SK-N-MC (cell line): ENCODE measurements at regions not wholly inside any gene's neighbourhood (a gene's known extent, or its start where the extent isn't known, plus 50 kb on each side); places are given as distances from the start of the nearest gene placed in this dataset.
"Not testable (repeated sequence)": the region's sequence is repeated elsewhere in the genome, so short reads cannot be mapped to it uniquely, and the experiment has no call there.

Experiments used
- DNase-seq: peaks from one replicate; pipeline ENCODE4 v3.0.0-alpha.2; 2011; ENCODE audit warnings: low read depth, low spot score
- H3K27ac ChIP-seq: fragments of 200-600 bp; sonication (generic); 2 replicates; pipeline ENCODE4 v1.5.1; 2016; ENCODE audit warnings: mixed run types
- H3K36me3 ChIP-seq: fragments of 200-600 bp; sonication (generic); 2 replicates; pipeline ENCODE4 v1.6.1; 2017; ENCODE audit warnings: antibody characterized with exemption, low read length, mixed read lengths; ENCODE audit not compliant: insufficient read depth
- H3K4me3 ChIP-seq: fragments of 200-600 bp; sonication (generic); 2 replicates; pipeline ENCODE4 v1.5.1; 2016
- H3K9ac ChIP-seq: fragments of 200-600 bp; sonication (generic); 2 replicates; pipeline ENCODE4 v1.8.0; 2017; ENCODE audit warnings: mixed run types, mixed read lengths; ENCODE audit not compliant: insufficient read length
- H3K9me3 ChIP-seq: fragments of 200-600 bp; sonication (generic); 2 replicates; pipeline ENCODE4 v1.6.1; 2017; ENCODE audit warnings: low read depth, mild to moderate bottlenecking, antibody characterized with exemption, low read length, moderate library complexity, mixed read lengths
- EZH2 ChIP-seq: fragments of 200-600 bp; sonication (generic); IDR thresholded peaks from one replicate; pipeline ENCODE4 v1.6.1; 2017; ENCODE audit warnings: antibody characterized with exemption
- FOXP2 ChIP-seq: optimal IDR thresholded peaks from 2 replicates; pipeline ENCODE3; 2011; ENCODE audit warnings: mild to moderate bottlenecking, moderate library complexity; ENCODE audit not compliant: insufficient read depth; ENCODE audit errors: extremely low read length, control extremely low read depth
- POLR2AphosphoS5 ChIP-seq: IDR thresholded peaks from 2 replicates; pipeline ENCODE4 v1.6.1; 2012; ENCODE audit warnings: mild to moderate bottlenecking, low read depth, low read length, borderline replicate concordance

DNA sequence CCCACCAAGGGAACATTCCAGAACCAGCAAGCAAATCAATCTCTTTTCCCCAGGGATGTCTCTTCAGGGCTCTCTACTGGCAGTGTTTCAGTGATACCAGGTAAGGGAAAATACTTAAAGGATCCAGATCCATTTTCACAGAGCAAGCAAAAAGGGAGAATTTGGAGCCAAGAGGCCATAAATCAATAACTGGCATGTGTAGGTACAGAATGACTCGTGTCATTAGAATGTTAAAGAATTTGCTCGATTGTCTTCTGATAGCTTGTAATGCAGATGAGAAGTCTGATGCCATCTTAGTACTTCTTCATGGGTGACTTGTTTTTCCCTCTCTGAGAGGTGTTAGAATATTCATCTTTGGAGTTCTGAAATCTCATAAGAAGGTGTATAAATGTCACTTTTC is 242.9 kb downstream of the KTN1 start:
- Histone ChIP-seq H3K4me3 (no peak overlapping the region), H3K36me3 (no peaks in the 10 kb centered on the region), H3K9me3 (no peaks in the 10 kb centered on the region), H3K9ac (no peak overlapping the region), H3K27ac (no peak overlapping the region)
- no peak for DNase-seq
- TF ChIP-seq POLR2AphosphoS5 (no peak), FOXP2 (no peak), EZH2 (no peak)

GRCh38 chr14:55832122-55832911 is 252.3 kb downstream of the KTN1 start:
- no peak for DNase-seq
- Histone ChIP-seq H3K36me3 (no peaks in the 10 kb centered on the region), H3K9ac (no peak overlapping the region), H3K27ac (no peak overlapping the region), H3K4me3 (no peak overlapping the region), H3K9me3 (no peaks in the 10 kb centered on the region)
- TF ChIP-seq POLR2AphosphoS5 (no peak), FOXP2 (no peak), EZH2 (no peak)

GRCh38 chr14:55832974-55833373 is 253.0 kb downstream of the KTN1 start:
- H3K4me3 ChIP-seq = no peak overlapping the region
- H3K9me3 ChIP-seq = no peaks in the 10 kb centered on the region
- no peaks in the 10 kb centered on the region for H3K36me3 ChIP-seq
- no peak for DNase-seq
- H3K9ac ChIP-seq = no peak overlapping the region
- no peak for TF ChIP-seq POLR2AphosphoS5
- no peak for TF ChIP-seq EZH2
- no peak for TF ChIP-seq FOXP2
- no peak overlapping the region for H3K27ac ChIP-seq

GRCh38 chr14:55834390-55834789 is 254.4 kb downstream of the KTN1 start:
- no peak for DNase-seq
- Histone ChIP-seq H3K27ac (no peak overlapping the region), H3K9me3 (no peaks in the 10 kb centered on the region), H3K4me3 (no peak overlapping the region), H3K36me3 (no peaks in the 10 kb centered on the region), H3K9ac (no peak overlapping the region)
- no peak for TF ChIP-seq FOXP2
- no peak for TF ChIP-seq POLR2AphosphoS5
- TF ChIP-seq EZH2 = no peak

GRCh38 chr14:55835985-55836384 is 256.0 kb downstream of the KTN1 start:
- H3K9ac ChIP-seq = no peak overlapping the region
- H3K9me3 ChIP-seq = no peaks in the 10 kb centered on the region
- H3K36me3 ChIP-seq = no peaks in the 10 kb centered on the region
- TF ChIP-seq EZH2 (no peak), FOXP2 (no peak), POLR2AphosphoS5 (no peak)
- no peak overlapping the region for H3K27ac ChIP-seq
- DNase-seq = no peak
- H3K4me3 ChIP-seq = no peak overlapping the region

- Histone ChIP-seq H3K27ac (no peak overlapping the region), H3K9ac (no peak overlapping the region), H3K9me3 (no peaks in the 10 kb centered on the region), H3K36me3 (no peaks in the 10 kb centered on the region), H3K4me3 (no peak overlapping the region)
- DNase-seq = no peak
- TF ChIP-seq EZH2 (no peak), POLR2AphosphoS5 (no peak), FOXP2 (no peak)
Measured at GRCh38 chr14:55837467-55837866, 257.5 kb downstream of the KTN1 start.

DNA sequence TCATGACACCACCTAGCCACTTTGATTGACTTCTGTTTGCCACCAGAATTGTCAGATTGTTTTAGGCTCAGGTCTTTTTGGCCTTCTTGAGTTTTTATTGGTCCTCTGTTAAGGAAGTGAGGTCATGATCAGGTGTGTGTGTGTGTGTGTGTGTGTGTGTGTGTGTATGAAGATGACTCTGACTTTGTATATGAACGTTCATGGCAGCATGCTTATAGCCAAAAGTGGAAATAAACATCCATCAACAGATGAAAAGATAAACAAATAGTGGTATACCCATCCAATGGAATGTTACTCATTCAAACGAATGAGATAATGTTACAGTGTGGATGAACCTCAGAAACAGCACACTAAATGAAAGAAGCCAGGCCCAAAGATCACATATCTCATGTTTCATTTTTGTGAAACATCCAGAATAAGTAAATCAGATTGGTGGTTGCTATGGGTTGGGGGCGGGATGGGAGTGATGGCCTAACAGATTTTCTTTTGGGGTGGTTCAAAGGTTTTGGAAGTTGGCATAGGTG is 258.6 kb downstream of the KTN1 start:
- no peak overlapping the region for H3K9ac ChIP-seq

GRCh38 chr14:55839301-55839947 is 259.4 kb downstream of the KTN1 start:
- not testable (repeated sequence) for H3K9ac ChIP-seq, H3K9me3 ChIP-seq, H3K4me3 ChIP-seq, DNase-seq, H3K36me3 ChIP-seq, H3K27ac ChIP-seq

More for the DNA sequence above, 258.6 kb downstream of the KTN1 start:
- Histone ChIP-seq H3K36me3 (no peaks in the 10 kb centered on the region), H3K9me3 (no peaks in the 10 kb centered on the region), H3K27ac (no peak overlapping the region), H3K4me3 (no peak overlapping the region)
- TF ChIP-seq FOXP2 (no peak), POLR2AphosphoS5 (no peak), EZH2 (no peak)
- DNase-seq = no peak

GRCh38 chr14:55840821-55841220 is 260.8 kb downstream of the KTN1 start:
- Histone ChIP-seq H3K36me3 (no peaks in the 10 kb centered on the region), H3K4me3 (no peak overlapping the region), H3K9ac (no peak overlapping the region), H3K27ac (no peak overlapping the region), H3K9me3 (no peaks in the 10 kb centered on the region)
- DNase-seq = no peak
- TF ChIP-seq FOXP2 (no peak), EZH2 (no peak), POLR2AphosphoS5 (no peak)

GRCh38 chr14:55841625-55842024 is 261.6 kb downstream of the KTN1 start:
- no peaks in the 10 kb centered on the region for H3K9me3 ChIP-seq
- no peak overlapping the region for H3K4me3 ChIP-seq
- DNase-seq = no peak
- H3K27ac ChIP-seq = no peak overlapping the region
- TF ChIP-seq EZH2 (no peak), FOXP2 (no peak), POLR2AphosphoS5 (no peak)
- no peak overlapping the region for H3K9ac ChIP-seq
- H3K36me3 ChIP-seq = no peaks in the 10 kb centered on the region
